ENCODE measurements at regions not wholly inside any gene's neighbourhood (a gene's known extent, or its start where the extent isn't known, plus 50 kb on each side); places are given as distances from the start of the nearest gene placed in this dataset.

GRCh38 chr14:40345334-40345733, 913.1 kb upstream of the FBXO33 start:
- TF ChIP-seq, protein P1, sequence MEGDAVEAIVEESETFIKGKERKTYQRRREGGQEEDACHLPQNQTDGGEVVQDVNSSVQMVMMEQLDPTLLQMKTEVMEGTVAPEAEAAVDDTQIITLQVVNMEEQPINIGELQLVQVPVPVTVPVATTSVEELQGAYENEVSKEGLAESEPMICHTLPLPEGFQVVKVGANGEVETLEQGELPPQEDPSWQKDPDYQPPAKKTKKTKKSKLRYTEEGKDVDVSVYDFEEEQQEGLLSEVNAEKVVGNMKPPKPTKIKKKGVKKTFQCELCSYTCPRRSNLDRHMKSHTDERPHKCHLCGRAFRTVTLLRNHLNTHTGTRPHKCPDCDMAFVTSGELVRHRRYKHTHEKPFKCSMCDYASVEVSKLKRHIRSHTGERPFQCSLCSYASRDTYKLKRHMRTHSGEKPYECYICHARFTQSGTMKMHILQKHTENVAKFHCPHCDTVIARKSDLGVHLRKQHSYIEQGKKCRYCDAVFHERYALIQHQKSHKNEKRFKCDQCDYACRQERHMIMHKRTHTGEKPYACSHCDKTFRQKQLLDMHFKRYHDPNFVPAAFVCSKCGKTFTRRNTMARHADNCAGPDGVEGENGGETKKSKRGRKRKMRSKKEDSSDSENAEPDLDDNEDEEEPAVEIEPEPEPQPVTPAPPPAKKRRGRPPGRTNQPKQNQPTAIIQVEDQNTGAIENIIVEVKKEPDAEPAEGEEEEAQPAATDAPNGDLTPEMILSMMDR (IDR thresholded peaks at IDR 0.05 in 8 of 11, conservative IDR thresholded peaks at IDR 0.05 in 3 of 11) = no peak
- no peak for TF ChIP-seq POLR2A (IDR thresholded peaks at IDR 0.05)
- TF ChIP-seq POLR2AphosphoS5 (IDR thresholded peaks at IDR 0.05) = no peak
